ENCODE measurements at regions not wholly inside any gene's neighbourhood (a gene's known extent, or its start where the extent isn't known, plus 50 kb on each side); places are given as distances from the start of the nearest gene placed in this dataset.

- TF ChIP-seq CTCF (IDR thresholded peaks at IDR 0.05; ENCODE audit: poor library complexity, severe bottlenecking) (no peak), EP300 (conservative IDR thresholded peaks at IDR 0.05; ENCODE audit: poor library complexity, severe bottlenecking) (no peak)
These were observed 134.2 kb upstream of the PAQR3 start for GRCh38 chr4:79073471-79073870.
